ENCODE measurements at regions not wholly inside any gene's neighbourhood (a gene's known extent, or its start where the extent isn't known, plus 50 kb on each side); places are given as distances from the start of the nearest gene placed in this dataset.

- no peak for DNase-seq
Observed at GRCh38 chr1:4973341-4973740, 318.9 kb downstream of the AJAP1 start.

DNA sequence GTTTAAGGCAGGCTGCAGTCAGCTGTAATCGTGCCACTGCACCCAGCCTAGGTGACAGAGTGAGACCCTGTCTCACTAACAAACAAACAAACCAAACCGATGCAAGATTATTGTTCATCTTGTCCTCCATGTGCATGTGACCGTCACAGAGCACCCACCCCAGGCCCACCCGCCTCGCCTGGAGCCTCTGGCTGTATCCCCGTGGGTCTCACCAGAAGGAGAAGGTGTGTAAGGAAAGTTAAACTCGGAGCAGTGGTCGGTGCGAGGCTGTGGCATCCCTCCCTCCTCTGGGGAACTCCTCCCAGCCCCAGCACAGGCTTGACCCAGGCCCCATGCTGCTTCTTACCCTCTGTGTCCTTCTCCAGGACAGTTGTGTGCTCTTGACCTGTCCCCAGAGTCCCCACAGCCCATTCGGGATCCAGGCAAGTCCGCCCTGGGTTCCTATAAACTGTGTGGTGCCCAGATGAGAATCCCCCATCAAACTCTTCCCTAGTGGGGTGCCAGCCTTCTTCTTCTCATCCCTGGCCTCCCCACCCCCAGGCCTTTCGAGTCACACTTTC, 318.4 kb downstream of the AJAP1 start:
- no peak for DNase-seq

- DNase-seq: no peak
Observed at GRCh38 chr1:4971666-4972065, 317.3 kb downstream of the AJAP1 start.

- DNase-seq: no peak
Observed at GRCh38 chr1:4970532-4970931, 316.1 kb downstream of the AJAP1 start.

DNA sequence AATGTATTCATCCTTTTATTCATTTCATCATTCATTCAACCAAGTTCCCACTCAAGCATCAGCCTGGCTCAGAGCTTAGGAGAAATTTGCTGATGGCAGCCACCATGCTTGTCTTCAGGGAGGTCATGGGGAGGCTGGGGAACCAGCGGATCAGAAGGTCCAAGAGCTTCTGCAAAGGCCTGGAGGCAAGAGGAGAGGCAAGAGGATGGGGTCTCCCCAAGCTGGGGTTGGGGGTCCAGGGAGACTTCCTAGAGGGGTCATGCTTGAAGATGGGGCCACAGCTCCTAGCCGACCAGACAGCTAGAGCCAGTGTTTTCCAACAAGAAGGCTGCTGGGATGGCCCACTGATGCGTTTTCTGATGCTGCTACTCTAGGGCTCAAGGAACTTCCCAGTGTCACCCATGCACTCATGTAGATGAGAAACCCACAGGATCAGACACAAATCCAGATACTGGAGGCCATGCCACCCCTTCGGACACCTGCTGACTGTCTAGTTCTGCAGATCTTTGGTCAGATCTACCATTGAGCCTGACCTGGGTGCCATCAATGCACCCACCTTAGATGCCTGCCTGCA, 315.2 kb downstream of the AJAP1 start:
- no peak for DNase-seq

DNA sequence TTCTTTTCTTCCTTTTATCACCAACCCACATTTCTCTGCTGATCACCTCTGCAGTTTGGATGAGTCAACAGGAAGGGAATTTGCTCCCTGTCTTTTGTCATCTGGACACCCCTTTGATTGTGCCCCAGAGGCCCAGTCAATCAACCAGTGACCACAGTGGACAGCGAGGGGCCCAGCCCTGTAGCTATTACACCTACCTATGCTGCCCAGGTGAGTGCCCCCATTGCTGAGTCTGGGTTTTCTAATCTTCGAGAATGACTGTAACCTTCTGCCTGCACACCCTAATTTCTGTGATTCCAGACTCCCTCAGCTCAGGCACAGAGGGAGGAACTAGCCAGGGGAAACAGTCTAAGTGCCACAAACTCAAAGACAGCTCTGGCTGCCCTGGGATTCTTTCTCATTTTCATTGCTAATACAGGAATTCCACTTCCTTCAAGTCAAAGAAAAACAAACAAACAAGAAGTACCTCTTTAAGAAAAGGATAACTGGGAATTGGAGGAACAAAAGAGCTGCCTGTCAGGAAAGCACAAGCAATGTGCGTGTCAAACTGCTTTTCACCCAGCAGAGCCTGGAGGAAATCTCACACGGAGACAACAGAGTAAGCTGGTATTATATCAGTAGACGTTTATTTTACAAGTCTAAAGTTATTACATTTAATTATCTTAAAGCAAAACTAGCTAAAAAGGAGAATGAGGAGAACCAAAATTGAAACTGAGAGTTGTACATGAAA, 311.1 kb downstream of the AJAP1 start:
- no peak for DNase-seq

- no peak for DNase-seq
Observed at GRCh38 chr1:4964634-4965345, 310.4 kb downstream of the AJAP1 start.

GRCh38 chr1:4963251-4963650, 308.8 kb downstream of the AJAP1 start:
- no peak for DNase-seq

DNA sequence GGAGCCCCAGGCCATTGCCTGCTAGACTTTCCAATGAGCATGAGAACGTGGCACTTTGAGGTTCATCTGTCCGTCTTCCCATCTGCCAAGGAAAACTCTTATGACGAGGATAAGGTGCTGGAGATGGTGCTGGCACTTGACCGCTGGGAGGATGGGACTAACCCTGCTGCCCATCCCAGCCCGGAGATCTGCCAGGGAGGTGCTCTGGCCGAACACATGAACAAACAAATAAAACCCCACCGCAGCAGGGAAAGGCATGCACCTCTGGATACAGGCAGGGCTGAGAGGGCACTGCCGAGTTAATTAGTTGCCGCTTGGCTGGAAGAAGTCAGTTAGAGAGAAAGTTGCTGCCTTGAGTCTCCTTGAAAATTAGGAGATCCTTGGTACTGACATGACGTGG, 308.4 kb downstream of the AJAP1 start:
- DNase-seq: no peak

GRCh38 chr1:4961935-4962645, 307.7 kb downstream of the AJAP1 start:
- no peak for DNase-seq

GRCh38 chr1:4960782-4961475, 306.5 kb downstream of the AJAP1 start:
- no peak for DNase-seq

DNA sequence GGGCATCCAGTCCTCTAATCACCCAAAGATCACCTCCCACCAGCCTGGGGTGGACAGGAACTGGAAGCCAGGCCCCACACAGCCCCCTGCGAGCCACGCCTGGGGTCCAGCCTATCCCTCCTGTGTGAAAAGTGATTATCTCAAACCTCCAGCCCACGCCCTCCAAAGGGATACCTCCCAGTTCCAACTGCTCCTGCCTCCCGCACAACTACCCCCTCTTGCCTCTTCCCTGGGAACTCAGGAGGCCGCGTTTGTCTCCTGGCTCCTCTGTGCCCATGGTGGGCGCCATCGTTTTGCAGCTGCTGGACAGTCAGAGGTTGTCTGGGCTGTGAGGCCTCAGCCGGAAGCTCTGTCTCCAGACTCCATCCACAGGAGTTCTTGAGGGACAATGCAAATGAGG, 305.9 kb downstream of the AJAP1 start:
- DNase-seq: no peak

GRCh38 chr1:4959216-4959615, 304.8 kb downstream of the AJAP1 start:
- DNase-seq: no peak

DNA sequence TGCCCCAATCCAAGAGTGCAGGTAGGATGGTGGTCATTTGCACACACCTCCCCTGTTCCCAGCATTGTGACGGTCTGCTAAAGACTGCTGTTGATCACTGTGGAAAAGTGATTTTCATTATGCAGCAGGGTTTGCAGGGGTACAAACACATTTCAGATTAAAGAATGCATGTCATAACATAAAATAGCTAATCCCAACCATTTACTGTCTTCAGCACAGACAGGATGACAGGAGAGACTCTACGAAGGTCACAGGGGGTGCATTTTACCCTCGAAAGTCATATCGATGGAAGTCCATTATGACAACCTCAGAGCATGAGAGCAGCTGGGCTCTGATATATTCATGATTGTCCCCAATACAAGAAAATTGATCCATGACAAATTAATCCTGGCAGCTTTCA, 302.6 kb downstream of the AJAP1 start:
- no peak for DNase-seq

- no peak for DNase-seq
Observed at GRCh38 chr1:4954392-4954791, 300.0 kb downstream of the AJAP1 start.

DNA sequence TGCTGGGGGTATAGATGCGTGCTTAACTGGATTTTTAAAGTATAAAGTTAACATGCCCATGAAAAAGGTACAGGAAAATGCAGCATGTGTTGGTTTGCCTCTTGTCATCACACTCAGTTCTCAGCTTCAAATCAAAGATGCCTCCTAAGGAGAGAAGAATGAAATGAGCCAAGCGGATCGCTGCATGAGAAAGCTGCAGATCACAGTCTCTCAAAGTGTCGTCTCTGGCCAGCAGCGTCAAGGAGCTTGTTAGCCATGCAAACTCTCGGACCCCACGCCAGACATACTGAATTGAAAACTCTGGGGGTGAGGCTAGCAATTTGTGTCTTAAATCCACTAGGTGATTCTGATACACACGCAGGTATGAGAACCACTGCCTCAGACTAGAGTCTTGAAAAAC, 297.2 kb downstream of the AJAP1 start:
- DNase-seq: no peak

DNA sequence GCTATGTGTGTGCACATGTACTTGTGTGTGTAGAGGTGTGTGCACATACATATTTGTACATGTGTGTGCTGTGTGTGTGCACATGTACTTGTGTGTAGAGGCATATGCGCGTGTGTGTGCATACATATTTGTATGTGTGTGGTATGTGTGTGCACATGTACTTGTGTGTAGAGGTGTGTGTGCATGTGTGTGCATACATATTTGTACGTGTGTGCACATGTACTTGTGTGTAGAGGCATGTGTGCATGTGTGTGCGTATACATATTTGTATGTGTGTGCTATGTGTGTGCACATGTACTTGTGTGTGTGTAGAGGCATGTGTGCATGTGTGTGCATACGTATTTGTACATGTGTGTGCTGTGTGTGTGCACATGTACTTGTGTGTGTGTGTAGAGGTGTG, 291.9 kb downstream of the AJAP1 start:
- DNase-seq: no peak

- no peak for DNase-seq
Observed at GRCh38 chr1:4944911-4945310, 290.5 kb downstream of the AJAP1 start.

- no peak for DNase-seq
Observed at GRCh38 chr1:4944072-4944471, 289.7 kb downstream of the AJAP1 start.

- no peak for DNase-seq
Observed at GRCh38 chr1:4939266-4939665, 284.9 kb downstream of the AJAP1 start.

DNA sequence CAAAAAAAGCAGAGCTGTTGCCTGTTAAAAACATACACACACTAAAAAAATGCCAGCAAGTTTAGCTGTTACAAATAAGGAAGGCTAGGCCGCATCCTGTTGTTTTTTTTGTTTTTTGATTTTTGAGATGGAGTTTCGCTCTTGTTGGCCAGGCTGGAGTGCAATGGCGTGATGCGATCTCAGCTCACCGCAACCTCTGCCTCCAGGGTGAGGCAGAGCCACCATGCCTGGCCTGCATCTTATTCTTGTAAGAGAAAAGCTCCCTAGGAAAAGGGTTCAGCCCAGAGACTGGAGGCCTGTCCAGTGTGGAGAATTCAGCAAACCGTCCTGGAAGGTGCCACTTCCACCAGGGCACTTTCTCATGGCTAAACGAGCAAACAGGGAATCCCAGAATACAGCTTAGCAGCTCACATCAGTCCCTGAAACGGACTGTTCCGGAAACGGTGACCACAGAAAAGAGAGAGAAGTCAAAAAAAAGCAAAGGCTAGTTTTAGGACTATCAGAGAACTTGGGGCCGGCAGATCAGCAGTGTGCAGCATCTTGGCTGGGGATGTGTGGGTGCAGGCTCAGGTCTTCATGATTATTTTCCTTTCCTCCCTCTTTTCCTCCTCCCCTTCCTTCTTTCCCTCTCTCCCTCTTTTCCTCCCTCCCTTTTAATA, 283.6 kb downstream of the AJAP1 start:
- no peak for DNase-seq

GRCh38 chr1:4935807-4936206, 281.4 kb downstream of the AJAP1 start:
- DNase-seq: no peak

All from activated CD4-positive, alpha-beta T cell treated with anti-CD3 and anti-CD28 coated beads, Interleukin-2, amount 50 U/mL, for 4 hours (primary cell).